ENCODE measurements at regions not wholly inside any gene's neighbourhood (a gene's known extent, or its start where the extent isn't known, plus 50 kb on each side); places are given as distances from the start of the nearest gene placed in this dataset.

- no peak for TF ChIP-seq CTCF (IDR thresholded peaks at IDR 0.05; ENCODE audit: control insufficient read depth, extremely low read depth, insufficient read depth)
- H3K4me3 ChIP-seq (ENCODE audit: low read depth, low read length) = no peak overlapping the region
- no peak for DNase-seq (ENCODE audit: low read depth)
These were observed 174.4 kb upstream of the TCF4 start for GRCh38 chr18:55762424-55762823.

- no peak for DNase-seq (ENCODE audit: low read depth)
- no peak for TF ChIP-seq CTCF (IDR thresholded peaks at IDR 0.05; ENCODE audit: control insufficient read depth, extremely low read depth, insufficient read depth)
- no peak overlapping the region for H3K4me3 ChIP-seq (ENCODE audit: low read depth, low read length)
These were observed 165.8 kb upstream of the TCF4 start for GRCh38 chr18:55753643-55754263.

GRCh38 chr18:55751476-55751875 lies 163.5 kb upstream of the TCF4 start:
- TF ChIP-seq CTCF (IDR thresholded peaks at IDR 0.05; ENCODE audit: control insufficient read depth, extremely low read depth, insufficient read depth) = no peak
- DNase-seq (ENCODE audit: low read depth) = no peak
- H3K4me3 ChIP-seq (ENCODE audit: low read depth, low read length) = no peak overlapping the region

GRCh38 chr18:55748227-55748738 lies 160.3 kb upstream of the TCF4 start:
- no peak for TF ChIP-seq CTCF (IDR thresholded peaks at IDR 0.05; ENCODE audit: control insufficient read depth, extremely low read depth, insufficient read depth)
- no peak overlapping the region for H3K4me3 ChIP-seq (ENCODE audit: low read depth, low read length)
- no peak for DNase-seq (ENCODE audit: low read depth)

- TF ChIP-seq CTCF (IDR thresholded peaks at IDR 0.05; ENCODE audit: control insufficient read depth, extremely low read depth, insufficient read depth) = no peak
- no peak overlapping the region for H3K4me3 ChIP-seq (ENCODE audit: low read depth, low read length)
- no peak for DNase-seq (ENCODE audit: low read depth)
These were observed 156.2 kb upstream of the TCF4 start for GRCh38 chr18:55744206-55744605.

GRCh38 chr18:55743736-55744135 lies 155.7 kb upstream of the TCF4 start:
- DNase-seq (ENCODE audit: low read depth) = no peak
- H3K4me3 ChIP-seq (ENCODE audit: low read depth, low read length) = no peak overlapping the region
- TF ChIP-seq CTCF (IDR thresholded peaks at IDR 0.05; ENCODE audit: control insufficient read depth, extremely low read depth, insufficient read depth) = no peak

GRCh38 chr18:55743133-55743532 lies 155.1 kb upstream of the TCF4 start:
- TF ChIP-seq CTCF (IDR thresholded peaks at IDR 0.05; ENCODE audit: control insufficient read depth, extremely low read depth, insufficient read depth) = no peak
- DNase-seq (ENCODE audit: low read depth) = no peak

More at GRCh38 chr18:55743133-55743532, 155.1 kb upstream of the TCF4 start:
- H3K4me3 ChIP-seq (ENCODE audit: low read depth, low read length) = no peak overlapping the region

All from LNCaP clone FGC (cell line).